MM.1S (cell line): ENCODE measurements at regions not wholly inside any gene's neighbourhood (a gene's known extent, or its start where the extent isn't known, plus 50 kb on each side); places are given as distances from the start of the nearest gene placed in this dataset.

Experiments used
- EZH2phosphoT487 ChIP-seq: fragments of 300-600 bp; sonication (generic); IDR thresholded peaks from 2 replicates; pipeline ENCODE4 v1.6.1; 2018; ENCODE audit warnings: antibody characterized with exemption, low read length
- TF ChIP-seq, protein P1 (sequence below): fragments of 300-600 bp; sonication (generic); IDR thresholded peaks from 2 replicates; pipeline ENCODE4 v1.5.1; 2016; ENCODE audit warnings: antibody characterized with exemption, low read length, mixed read lengths

DNA sequence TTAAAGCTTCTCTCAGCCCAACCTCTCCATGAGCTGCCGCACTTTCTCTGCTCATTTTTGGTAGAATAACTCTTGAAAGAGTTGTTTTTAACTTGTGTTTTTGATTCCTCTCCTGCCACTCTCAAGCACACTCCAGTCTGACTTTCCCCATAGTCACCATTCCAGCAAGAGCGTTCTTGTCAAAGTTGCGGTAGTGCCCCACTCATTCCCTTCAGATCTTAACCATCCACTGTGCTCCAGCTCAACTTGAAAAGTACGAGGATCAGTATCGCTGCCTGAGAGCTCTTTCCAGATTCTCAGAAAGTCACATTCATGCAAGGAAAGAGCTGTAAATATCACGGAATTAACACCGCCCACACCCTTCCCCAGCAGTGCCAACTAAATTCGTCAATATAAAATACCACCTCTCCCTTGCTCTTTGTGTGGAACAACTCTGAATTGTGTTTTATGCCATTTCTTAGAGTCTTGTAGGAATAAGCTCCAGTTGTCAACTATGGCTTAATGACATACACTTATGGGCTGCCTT is 59.7 kb upstream of the IL15 start:
- no peak for TF ChIP-seq EZH2phosphoT487
- TF ChIP-seq, protein P1, sequence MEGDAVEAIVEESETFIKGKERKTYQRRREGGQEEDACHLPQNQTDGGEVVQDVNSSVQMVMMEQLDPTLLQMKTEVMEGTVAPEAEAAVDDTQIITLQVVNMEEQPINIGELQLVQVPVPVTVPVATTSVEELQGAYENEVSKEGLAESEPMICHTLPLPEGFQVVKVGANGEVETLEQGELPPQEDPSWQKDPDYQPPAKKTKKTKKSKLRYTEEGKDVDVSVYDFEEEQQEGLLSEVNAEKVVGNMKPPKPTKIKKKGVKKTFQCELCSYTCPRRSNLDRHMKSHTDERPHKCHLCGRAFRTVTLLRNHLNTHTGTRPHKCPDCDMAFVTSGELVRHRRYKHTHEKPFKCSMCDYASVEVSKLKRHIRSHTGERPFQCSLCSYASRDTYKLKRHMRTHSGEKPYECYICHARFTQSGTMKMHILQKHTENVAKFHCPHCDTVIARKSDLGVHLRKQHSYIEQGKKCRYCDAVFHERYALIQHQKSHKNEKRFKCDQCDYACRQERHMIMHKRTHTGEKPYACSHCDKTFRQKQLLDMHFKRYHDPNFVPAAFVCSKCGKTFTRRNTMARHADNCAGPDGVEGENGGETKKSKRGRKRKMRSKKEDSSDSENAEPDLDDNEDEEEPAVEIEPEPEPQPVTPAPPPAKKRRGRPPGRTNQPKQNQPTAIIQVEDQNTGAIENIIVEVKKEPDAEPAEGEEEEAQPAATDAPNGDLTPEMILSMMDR, result no peak
